ENCODE measurements at regions not wholly inside any gene's neighbourhood (a gene's known extent, or its start where the extent isn't known, plus 50 kb on each side); places are given as distances from the start of the nearest gene placed in this dataset.
"Not testable (repeated sequence)": the region's sequence is repeated elsewhere in the genome, so short reads cannot be mapped to it uniquely, and the experiment has no call there.

GRCh38 chr1:14332158-14332557 lies 266.3 kb upstream of the KAZN start:
- DNase-seq (ENCODE audit: low spot score in 2 of 2), result no peak
- Mint-ChIP-seq H3K4me3 (no peak overlapping the region), H3K27ac (ENCODE audit: low read depth) (no peak overlapping the region), H3K9me3 (no peaks in the 10 kb centered on the region), H3K27me3 (peaks cover 23% of the 10 kb centered on the region), H3K4me1 (peaks cover 6% of the 10 kb centered on the region), H3K36me3 (ENCODE audit: insufficient read depth) (no peaks in the 10 kb centered on the region)
- no peak for ATAC-seq (replicated peaks; ENCODE audit: extremely low read depth, poor library complexity, severe bottlenecking)

DNA sequence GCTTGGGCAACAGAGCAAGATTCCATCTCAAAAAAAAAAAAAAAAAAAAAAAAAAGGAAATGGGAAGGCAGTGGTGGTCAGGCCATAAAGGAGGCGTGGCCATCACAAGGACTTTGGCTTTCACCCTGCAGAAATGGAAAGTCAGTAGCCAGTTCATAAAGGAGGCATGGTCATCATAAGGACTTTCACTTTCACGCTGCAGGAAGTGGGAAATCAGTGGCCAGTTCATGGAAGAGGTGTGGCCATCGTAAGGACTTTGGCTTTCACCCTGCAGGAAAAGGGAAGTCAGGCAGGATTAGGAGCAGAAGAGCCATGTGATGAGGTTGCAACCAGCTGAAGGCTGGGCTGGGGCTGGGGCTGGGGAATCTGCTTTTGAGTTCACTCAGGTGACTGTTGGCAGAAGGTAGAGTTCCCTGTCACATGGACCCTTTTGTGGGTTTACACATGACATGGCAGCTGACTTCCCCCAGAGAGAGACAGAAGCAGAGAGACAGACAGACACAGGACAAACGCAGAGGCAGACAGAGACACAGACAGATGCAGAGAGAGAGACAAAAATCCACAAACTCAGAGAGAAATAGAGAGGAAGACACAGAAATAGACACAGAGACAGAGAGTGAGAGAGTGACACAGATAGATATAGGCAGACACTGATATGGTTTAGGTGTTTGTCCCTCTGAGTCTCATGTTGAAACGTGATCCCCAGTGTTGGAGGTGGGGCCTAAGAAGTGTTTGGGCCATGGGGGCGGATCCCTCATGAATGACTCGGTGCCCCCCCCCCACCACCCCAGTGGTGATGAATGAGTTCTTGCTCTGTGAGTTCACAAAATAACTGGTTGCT lies 263.9 kb upstream of the KAZN start:
- ATAC-seq (replicated peaks; ENCODE audit: extremely low read depth, poor library complexity, severe bottlenecking), result no peak
- H3K4me1 Mint-ChIP-seq, result peaks cover 6% of the 10 kb centered on the region
- no peak overlapping the region for H3K27ac Mint-ChIP-seq (ENCODE audit: low read depth)
- H3K36me3 Mint-ChIP-seq (ENCODE audit: insufficient read depth), result no peaks in the 10 kb centered on the region
- H3K4me3 Mint-ChIP-seq, result no peak overlapping the region
- H3K27me3 Mint-ChIP-seq, result peaks cover 10% of the 10 kb centered on the region
- no peak for DNase-seq (ENCODE audit: low spot score in 2 of 2)
- no peaks in the 10 kb centered on the region for H3K9me3 Mint-ChIP-seq

DNA sequence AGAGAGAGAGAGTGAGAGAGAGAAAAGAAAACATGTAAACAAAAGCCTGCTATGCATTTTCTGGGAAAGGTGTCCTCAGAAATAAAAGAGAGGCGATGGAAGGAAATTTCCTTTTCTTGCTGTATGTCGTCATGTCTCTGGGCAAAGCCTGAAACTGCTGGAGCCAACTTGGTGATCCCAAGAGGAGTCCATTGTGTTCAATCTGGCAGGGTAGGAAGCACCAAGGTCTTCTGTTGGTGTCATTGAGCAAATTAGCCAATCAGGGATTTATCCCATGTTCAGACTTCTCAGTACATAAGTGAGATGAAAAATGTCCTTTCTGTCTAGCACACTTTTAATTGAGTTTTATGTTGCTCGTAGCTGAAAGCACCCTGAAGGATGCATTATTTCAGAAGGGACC lies 260.0 kb upstream of the KAZN start:
- no peak overlapping the region for H3K27ac Mint-ChIP-seq (ENCODE audit: low read depth)
- no peak for ATAC-seq (replicated peaks; ENCODE audit: extremely low read depth, poor library complexity, severe bottlenecking)

DNA sequence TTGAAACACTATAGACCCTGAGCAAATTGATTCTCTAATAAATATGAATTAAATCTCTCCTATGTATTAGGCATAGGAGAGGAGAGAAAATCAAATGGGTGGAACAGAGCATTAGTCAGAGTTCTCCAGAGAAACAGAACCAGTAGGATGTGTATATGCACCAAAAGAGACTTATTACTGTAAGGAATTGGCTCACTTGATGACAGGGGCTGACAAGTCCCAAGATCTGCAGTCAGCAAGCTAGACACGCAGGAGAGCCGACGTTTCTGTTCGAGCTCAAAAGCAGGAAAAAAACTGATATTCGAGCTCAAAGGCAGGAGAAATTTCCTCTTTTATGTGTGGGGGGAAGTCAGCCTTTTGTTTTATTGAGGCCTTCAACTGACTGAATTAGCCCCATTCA lies 259.2 kb upstream of the KAZN start:
- no peak overlapping the region for H3K27ac Mint-ChIP-seq (ENCODE audit: low read depth)
- H3K36me3 Mint-ChIP-seq (ENCODE audit: insufficient read depth), result no peaks in the 10 kb centered on the region
- H3K4me1 Mint-ChIP-seq, result no peaks in the 10 kb centered on the region
- DNase-seq (ENCODE audit: low spot score in 2 of 2) (no peak), ATAC-seq (replicated peaks; ENCODE audit: extremely low read depth, poor library complexity, severe bottlenecking) (no peak)
- no peak overlapping the region for H3K4me3 Mint-ChIP-seq
- no peaks in the 10 kb centered on the region for H3K9me3 Mint-ChIP-seq
- peaks cover 21% of the 10 kb centered on the region for H3K27me3 Mint-ChIP-seq

More for the DNA sequence above, 260.0 kb upstream of the KAZN start:
- H3K9me3 Mint-ChIP-seq, result no peaks in the 10 kb centered on the region
- no peak overlapping the region for H3K4me3 Mint-ChIP-seq
- H3K4me1 Mint-ChIP-seq, result peaks cover 2% of the 10 kb centered on the region
- H3K36me3 Mint-ChIP-seq (ENCODE audit: insufficient read depth), result no peaks in the 10 kb centered on the region
- peaks cover 21% of the 10 kb centered on the region for H3K27me3 Mint-ChIP-seq
- DNase-seq (ENCODE audit: low spot score in 2 of 2), result no peak

DNA sequence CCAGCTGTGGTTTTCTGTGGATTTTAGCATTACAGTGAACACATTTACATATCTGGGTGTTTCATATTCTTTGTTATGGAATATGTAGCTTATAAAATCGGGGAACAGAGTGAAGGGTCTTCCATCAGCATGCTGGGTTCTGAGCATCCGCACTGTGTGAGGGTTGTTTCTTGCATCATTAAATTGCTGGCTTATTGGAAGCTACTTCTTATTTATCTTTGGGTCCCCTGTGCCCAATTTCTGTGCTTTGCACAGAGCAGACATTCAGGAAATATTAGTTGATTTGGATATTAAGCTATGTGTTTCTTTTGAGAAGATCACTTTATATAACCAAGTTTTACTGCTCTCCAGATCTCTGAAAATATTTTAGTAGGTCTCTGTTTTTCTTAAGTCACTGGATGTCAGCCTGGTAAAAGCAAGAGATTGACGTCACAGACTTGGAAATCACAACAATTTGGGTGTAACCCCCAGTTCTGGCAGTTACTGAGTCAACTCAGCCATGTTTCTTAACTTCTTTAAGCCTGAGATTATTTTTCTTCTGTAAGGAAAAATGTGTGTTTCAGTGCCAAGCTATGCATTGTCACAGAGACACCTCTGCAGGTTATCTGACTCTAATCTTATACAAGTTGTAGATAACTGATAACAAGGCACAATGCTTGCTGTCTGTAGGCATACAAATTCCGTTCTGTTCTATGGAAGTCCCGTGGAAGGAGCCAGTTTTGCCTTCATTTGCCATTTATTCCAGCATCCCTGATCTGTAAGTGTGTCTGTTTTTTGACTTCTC lies 258.3 kb upstream of the KAZN start:
- ATAC-seq (replicated peaks; ENCODE audit: extremely low read depth, poor library complexity, severe bottlenecking), result no peak

DNA sequence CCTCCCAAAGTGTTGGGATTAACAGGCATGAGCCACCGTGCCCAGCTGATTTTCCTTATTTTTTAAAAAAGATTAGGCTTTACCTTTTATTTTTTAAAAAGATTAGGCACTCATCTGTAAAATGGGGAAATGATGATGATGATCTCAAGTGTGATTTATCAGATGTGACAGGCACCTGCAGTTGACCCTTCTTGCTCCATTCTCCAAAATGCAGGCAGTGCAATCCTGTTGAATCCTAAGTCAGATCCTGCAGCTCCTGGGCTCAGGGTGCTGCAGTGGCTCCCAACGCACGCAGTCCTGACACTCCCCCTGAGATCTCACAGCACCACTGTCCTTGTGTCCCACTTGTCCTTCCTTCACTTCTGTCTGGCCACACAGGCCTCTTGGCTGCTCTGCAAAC lies 257.3 kb upstream of the KAZN start:
- Mint-ChIP-seq H3K9me3 (no peaks in the 10 kb centered on the region), H3K27ac (ENCODE audit: low read depth) (no peak overlapping the region), H3K4me3 (no peak overlapping the region), H3K4me1 (no peaks in the 10 kb centered on the region), H3K36me3 (ENCODE audit: insufficient read depth) (no peaks in the 10 kb centered on the region), H3K27me3 (peaks cover 27% of the 10 kb centered on the region)
- ATAC-seq (replicated peaks; ENCODE audit: extremely low read depth, poor library complexity, severe bottlenecking) (no peak), DNase-seq (ENCODE audit: low spot score in 2 of 2) (no peak)

More for the DNA sequence above, 258.3 kb upstream of the KAZN start:
- no peak overlapping the region for H3K4me3 Mint-ChIP-seq
- no peak overlapping the region for H3K27ac Mint-ChIP-seq (ENCODE audit: low read depth)
- H3K9me3 Mint-ChIP-seq, result no peaks in the 10 kb centered on the region
- DNase-seq (ENCODE audit: low spot score in 2 of 2), result no peak
- H3K27me3 Mint-ChIP-seq, result peaks cover 27% of the 10 kb centered on the region
- H3K4me1 Mint-ChIP-seq, result no peaks in the 10 kb centered on the region
- H3K36me3 Mint-ChIP-seq (ENCODE audit: insufficient read depth), result no peaks in the 10 kb centered on the region

DNA sequence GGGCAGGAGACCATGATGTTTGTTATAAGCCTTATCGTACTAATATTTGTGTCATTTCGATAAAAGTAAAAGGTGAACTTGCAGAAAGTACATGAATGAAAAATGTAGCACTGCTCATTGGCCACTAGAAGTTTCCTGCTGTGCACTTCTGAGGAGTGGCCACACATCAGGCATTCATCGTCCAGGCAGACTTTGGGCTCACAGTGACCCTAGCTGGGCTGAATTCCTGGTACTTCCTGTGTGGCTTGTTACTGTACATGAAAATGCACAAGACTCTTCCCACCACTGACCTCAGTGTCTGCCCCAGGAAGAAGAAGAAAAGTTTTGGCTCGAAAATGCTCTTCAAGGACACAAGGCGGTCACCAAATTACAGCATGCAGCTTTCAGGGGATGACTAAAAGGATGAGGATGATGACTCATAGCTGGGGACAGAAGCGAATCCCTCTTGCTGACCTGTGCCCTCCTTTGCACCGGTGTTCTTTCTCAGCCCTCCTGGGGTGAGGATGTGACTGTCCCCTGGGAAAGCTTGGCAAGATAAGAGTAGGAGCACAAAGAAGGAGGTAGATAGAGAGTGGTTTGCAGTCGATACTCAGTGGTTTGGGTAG lies 252.4 kb upstream of the KAZN start:
- no peaks in the 10 kb centered on the region for H3K4me1 Mint-ChIP-seq
- no peak for ATAC-seq (replicated peaks; ENCODE audit: extremely low read depth, poor library complexity, severe bottlenecking)

GRCh38 chr1:14347186-14347585 lies 251.3 kb upstream of the KAZN start:
- Mint-ChIP-seq H3K36me3 (ENCODE audit: insufficient read depth) (no peaks in the 10 kb centered on the region), H3K4me3 (no peak overlapping the region), H3K27ac (ENCODE audit: low read depth) (no peak overlapping the region), H3K27me3 (peaks cover 15% of the 10 kb centered on the region), H3K9me3 (no peaks in the 10 kb centered on the region), H3K4me1 (no peaks in the 10 kb centered on the region)
- ATAC-seq (replicated peaks; ENCODE audit: extremely low read depth, poor library complexity, severe bottlenecking) (no peak), DNase-seq (ENCODE audit: low spot score in 2 of 2) (no peak)

More for the DNA sequence above, 252.4 kb upstream of the KAZN start:
- Mint-ChIP-seq H3K9me3 (no peaks in the 10 kb centered on the region), H3K36me3 (ENCODE audit: insufficient read depth) (no peaks in the 10 kb centered on the region), H3K27me3 (peaks cover 26% of the 10 kb centered on the region), H3K27ac (ENCODE audit: low read depth) (no peak overlapping the region), H3K4me3 (no peak overlapping the region)
- DNase-seq (ENCODE audit: low spot score in 2 of 2), result no peak

DNA sequence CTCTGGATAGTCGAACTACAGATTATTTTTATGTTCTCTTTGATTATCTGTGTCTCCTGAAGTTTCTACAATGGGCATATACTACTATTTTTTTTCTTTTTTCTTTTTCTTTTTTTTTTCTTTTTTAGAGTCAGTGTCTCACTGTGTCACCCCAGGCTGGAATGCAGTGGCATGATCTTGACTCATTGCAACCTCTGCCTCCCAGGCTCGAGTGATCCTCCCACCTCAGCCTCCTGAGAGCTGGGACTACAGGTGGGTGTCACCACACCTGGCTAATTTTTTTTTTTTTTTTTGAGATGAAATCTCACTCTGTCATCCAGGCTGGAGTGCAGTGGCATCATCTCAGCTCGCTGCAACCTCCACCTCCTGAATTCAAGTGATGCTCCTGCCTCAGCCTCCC lies 250.7 kb upstream of the KAZN start:
- Mint-ChIP-seq H3K9me3 (no peaks in the 10 kb centered on the region), H3K4me3 (no peak overlapping the region), H3K27ac (ENCODE audit: low read depth) (no peak overlapping the region), H3K27me3 (peaks cover 11% of the 10 kb centered on the region), H3K36me3 (ENCODE audit: insufficient read depth) (no peaks in the 10 kb centered on the region), H3K4me1 (no peaks in the 10 kb centered on the region)
- ATAC-seq (replicated peaks; ENCODE audit: extremely low read depth, poor library complexity, severe bottlenecking) (no peak), DNase-seq (ENCODE audit: low spot score in 2 of 2) (no peak)

DNA sequence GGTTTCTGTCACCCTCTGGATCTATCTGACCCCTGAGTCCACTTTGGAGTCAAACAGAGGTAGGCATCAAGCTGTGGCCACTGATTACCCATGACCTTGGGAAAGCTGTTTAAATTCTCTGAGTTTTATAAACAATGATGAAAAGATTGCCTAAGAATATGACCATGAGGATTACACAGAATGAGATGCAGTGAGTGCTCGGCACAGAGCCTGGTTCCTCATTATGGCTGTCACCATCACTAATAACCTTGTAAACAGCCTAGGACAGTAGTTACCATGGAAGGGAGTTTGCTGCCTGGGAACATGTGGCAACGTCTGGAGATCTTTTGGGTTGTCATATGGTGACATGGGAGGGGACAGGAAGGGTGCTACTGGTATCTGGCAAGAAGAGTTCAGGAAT lies 248.3 kb upstream of the KAZN start:
- H3K4me1 Mint-ChIP-seq, result no peaks in the 10 kb centered on the region
- no peak overlapping the region for H3K4me3 Mint-ChIP-seq
- ATAC-seq (replicated peaks; ENCODE audit: extremely low read depth, poor library complexity, severe bottlenecking) (no peak), DNase-seq (ENCODE audit: low spot score in 2 of 2) (no peak)
- H3K27ac Mint-ChIP-seq (ENCODE audit: low read depth), result no peak overlapping the region
- no peaks in the 10 kb centered on the region for H3K36me3 Mint-ChIP-seq (ENCODE audit: insufficient read depth)
- no peaks in the 10 kb centered on the region for H3K27me3 Mint-ChIP-seq
- H3K9me3 Mint-ChIP-seq, result no peaks in the 10 kb centered on the region

- Mint-ChIP-seq H3K36me3 (ENCODE audit: insufficient read depth) (no peaks in the 10 kb centered on the region), H3K4me3 (no peak overlapping the region), H3K27me3 (no peaks in the 10 kb centered on the region), H3K4me1 (no peaks in the 10 kb centered on the region), H3K9me3 (no peaks in the 10 kb centered on the region), H3K27ac (ENCODE audit: low read depth) (no peak overlapping the region)
- DNase-seq (ENCODE audit: low spot score in 2 of 2) (no peak), ATAC-seq (replicated peaks; ENCODE audit: extremely low read depth, poor library complexity, severe bottlenecking) (no peak)
Measured at GRCh38 chr1:14352897-14353296, 245.6 kb upstream of the KAZN start.

- peaks cover 36% of the 10 kb centered on the region for H3K27me3 Mint-ChIP-seq
- H3K9me3 Mint-ChIP-seq; DNase-seq (ENCODE audit: low spot score in 2 of 2); H3K4me3 Mint-ChIP-seq; ATAC-seq (replicated peaks; ENCODE audit: extremely low read depth, poor library complexity, severe bottlenecking); H3K36me3 Mint-ChIP-seq (ENCODE audit: insufficient read depth); H3K27ac Mint-ChIP-seq (ENCODE audit: low read depth); H3K4me1 Mint-ChIP-seq: not testable (repeated sequence)
Measured at GRCh38 chr1:14361005-14361404, 237.5 kb upstream of the KAZN start.

- Mint-ChIP-seq H3K4me1 (no peaks in the 10 kb centered on the region), H3K27ac (ENCODE audit: low read depth) (no peak overlapping the region), H3K27me3 (peaks cover 43% of the 10 kb centered on the region), H3K9me3 (no peaks in the 10 kb centered on the region), H3K36me3 (ENCODE audit: insufficient read depth) (no peaks in the 10 kb centered on the region), H3K4me3 (no peak overlapping the region)
- no peak for DNase-seq (ENCODE audit: low spot score in 2 of 2)
- no peak for ATAC-seq (replicated peaks; ENCODE audit: extremely low read depth, poor library complexity, severe bottlenecking)
Measured at GRCh38 chr1:14362331-14362730, 236.2 kb upstream of the KAZN start.

All from central memory CD8-positive, alpha-beta T cell (primary cell).